K562 (cell line): ENCODE measurements at regions not wholly inside any gene's neighbourhood (a gene's known extent, or its start where the extent isn't known, plus 50 kb on each side); places are given as distances from the start of the nearest gene placed in this dataset.

Experiments used
- ATAC-seq: fragments of 200-7000 bp; cut with Tn5 transposase; 3 replicates; pipeline ENCODE4 v1.9.1; 2020; ENCODE audit warnings: moderate library complexity
- BruUV-seq: library from RNA; stranded (reverse); fragments of 400-500 nt; replicated peaks from 2 replicates; lab custom pipeline; 2021; lab: Mats Ljungman, UMichigan
- CTCF ChIA-PET: fragments of 300-600 bp; formaldehyde crosslinking; extraction: SDS; loops from one replicate; lab custom pipeline; 2021; ENCODE audit warnings: low intra/inter-chr PET ratio; lab: Yijun Ruan, JAX
- POLR2A ChIA-PET: fragments of 300-600, 350-650 bp; sonication (Branson Sonifier 250); formaldehyde crosslinking; extraction: SDS; loops from one replicate; lab custom pipeline; 2021; ENCODE audit warnings: antibody characterized with exemption, inconsistent platforms; lab: Yijun Ruan, JAX
- DNase-seq, 4 experiments: peaks; one replicate each; pipeline versions ENCODE4 v3.0.0 to v3.0.0-alpha.2; 2011 to 2018; ENCODE audit warnings: low spot score in 3 of 4, mixed read lengths in 3 of 4; ENCODE audit errors: extremely low read depth in 1 of 4
- FAIRE-seq: peaks from 2 replicates; lab custom pipeline; 2011; peaks lifted over from hg19 to GRCh38; lab: Jason Lieb, UNC
- H2AFZ ChIP-seq: 2 replicates; pipeline ENCODE4 v1.6.0; 2011; ENCODE audit warnings: low read depth, low read length, control low read depth, inconsistent platforms
- H3K27ac ChIP-seq: fragments of 200-600 bp; 3 replicates; pipeline ENCODE4 v1.8.0; 2011; ENCODE audit warnings: low read depth, mild to moderate bottlenecking, control low read depth, inconsistent platforms, low read length, moderate library complexity, mixed read lengths; ENCODE audit errors: extremely low read depth
- H3K27me3 ChIP-seq, 2 experiments: fragments of 300-600 bp in 1 of 2; 2 replicates in 1 of 2; 3 replicates in 1 of 2; pipeline versions ENCODE4 v1.6.0 to v1.8.0; 2011; ENCODE audit warnings: inconsistent platforms in 2 of 2, low read length in 2 of 2, mild to moderate bottlenecking in 1 of 2, mixed read lengths in 1 of 2, moderate library complexity in 1 of 2; ENCODE audit not compliant: control insufficient read depth in 2 of 2, insufficient read depth in 2 of 2
- H3K36me3 ChIP-seq: fragments of 300-600 bp; 3 replicates; pipeline ENCODE4 v1.8.0; 2011; ENCODE audit warnings: mild to moderate bottlenecking, low read length, inconsistent platforms; ENCODE audit not compliant: control insufficient read depth, insufficient read depth
- H3K4me1 ChIP-seq, 2 experiments: fragments of 200-600 bp in 1 of 2; replicated peaks in 1 of 2; 2 replicates in 1 of 2; 3 replicates in 1 of 2; pipeline versions ENCODE4 v1.5.1 to v1.8.0; 2011; ENCODE audit warnings: inconsistent platforms in 2 of 2, low read length in 2 of 2, mild to moderate bottlenecking in 1 of 2, mixed read lengths in 1 of 2, moderate library complexity in 1 of 2; ENCODE audit not compliant: control insufficient read depth in 2 of 2, insufficient read depth in 2 of 2
- H3K4me2 ChIP-seq: 2 replicates; pipeline ENCODE4 v1.6.1; 2011; ENCODE audit warnings: low read length, control low read depth, inconsistent platforms, mixed read lengths; ENCODE audit not compliant: insufficient read depth
- H3K4me3 ChIP-seq: fragments of 200-600 bp; sonication (generic), shearing (Covaris generic); 2 replicates; pipeline ENCODE4 v1.5.1; 2016; ENCODE audit warnings: control low read depth, inconsistent platforms
- H3K79me2 ChIP-seq: fragments of 200-600 bp; 3 replicates; pipeline ENCODE4 v1.8.0; 2011; ENCODE audit warnings: low read length, inconsistent platforms; ENCODE audit not compliant: control insufficient read depth, insufficient read depth
- H3K9ac ChIP-seq, 2 experiments: 2 replicates each; pipeline versions ENCODE4 v1.6.0 to v1.6.1; 2011; ENCODE audit warnings: low read depth in 2 of 2, low read length in 2 of 2, control low read depth in 1 of 2, inconsistent platforms in 1 of 2, mild to moderate bottlenecking in 1 of 2, mixed read lengths in 1 of 2; ENCODE audit not compliant: insufficient read depth in 1 of 2
- H3K9me1 ChIP-seq: one replicate; pipeline ENCODE4 v1.6.0; 2011; ENCODE audit warnings: inconsistent platforms, mild to moderate bottlenecking, low read length, moderate library complexity; ENCODE audit not compliant: control insufficient read depth, insufficient read depth
- H3K9me3 ChIP-seq: replicated peaks from 2 replicates; pipeline ENCODE4 v1.5.1; 2011; ENCODE audit warnings: low read depth, low read length, inconsistent platforms; ENCODE audit not compliant: control insufficient read depth, insufficient read depth
- H4K20me1 ChIP-seq: replicated peaks from 2 replicates; pipeline ENCODE4 v1.6.1; 2011; ENCODE audit warnings: low read length, inconsistent platforms, mixed read lengths; ENCODE audit not compliant: control insufficient read depth, insufficient read depth
- ARID2 ChIP-seq: fragments of 450-650 bp; IDR thresholded peaks from 2 replicates; pipeline ENCODE4 v1.6.1; 2017; ENCODE audit warnings: antibody characterized with exemption, mild to moderate bottlenecking
- ARID3A ChIP-seq: IDR thresholded peaks from 2 replicates; pipeline ENCODE4 v1.6.1; 2012; ENCODE audit warnings: low read depth, low read length, improper control_type of control experiment, borderline replicate concordance
- BCLAF1 ChIP-seq, 2 experiments: fragments of 450-650 bp in 1 of 2; IDR thresholded peaks; 2 replicates each; pipeline ENCODE4 v1.6.1; 2011 to 2017; ENCODE audit warnings: low read depth in 2 of 2, antibody characterized with exemption in 1 of 2, borderline replicate concordance in 1 of 2, low read length in 1 of 2, mild to moderate bottlenecking in 1 of 2, mixed read lengths in 1 of 2; ENCODE audit not compliant: control insufficient read depth in 1 of 2
- DMBX1 ChIP-seq: fragments of 250-450 bp; sonication (Bioruptor Pico); IDR thresholded peaks from 2 replicates; pipeline ENCODE4 v1.8.0; 2022; ENCODE audit warnings: inconsistent platforms, mild to moderate bottlenecking, moderate library complexity, borderline replicate concordance
- GMEB1 ChIP-seq: fragments of 250-450 bp; sonication (Bioruptor Pico); IDR thresholded peaks from 2 replicates; pipeline ENCODE4 v1.4.0; 2020; ENCODE audit warnings: mild to moderate bottlenecking
- MAFF ChIP-seq: IDR thresholded peaks from 2 replicates; pipeline ENCODE4 v1.6.1; 2012; ENCODE audit warnings: low read length, improper control_type of control experiment
- PHF8 ChIP-seq: fragments of 200-600 bp; sonication (generic); IDR thresholded peaks from 2 replicates; pipeline ENCODE4 v1.6.1; 2012; ENCODE audit warnings: mixed run types, mild to moderate bottlenecking, inconsistent platforms, low read length, moderate library complexity, borderline replicate concordance
- RBM39 ChIP-seq: fragments of 200-400 bp; formaldehyde crosslinking; optimal IDR thresholded peaks from 2 replicates; pipeline ENCODE3; 2018; ENCODE audit warnings: low read depth, low read length
- RFX7 ChIP-seq: fragments of 250-450 bp; sonication (Bioruptor Pico); IDR thresholded peaks from 2 replicates; pipeline ENCODE4 v1.5.1; 2021; ENCODE audit warnings: mild to moderate bottlenecking
- ZBTB26 ChIP-seq: fragments of 450-650 bp; formaldehyde crosslinking; IDR thresholded peaks from 2 replicates; pipeline ENCODE4 v1.4.0; 2022; ENCODE audit warnings: missing genetic modification characterization
- ZKSCAN8 ChIP-seq: fragments of 200-800 bp; sonication (Bioruptor generic); IDR thresholded peaks from 2 replicates; pipeline ENCODE4 v1.6.1; 2016; ENCODE audit warnings: missing genetic modification characterization, missing compliant biosample characterization
- ZNF165 ChIP-seq: fragments of 250-450 bp; sonication (Bioruptor Pico); IDR thresholded peaks from 2 replicates; pipeline ENCODE4 v1.4.0; 2020; ENCODE audit warnings: borderline replicate concordance
- ZNF354B ChIP-seq: fragments of 250-450 bp; sonication (Bioruptor Pico); IDR thresholded peaks from 2 replicates; pipeline ENCODE4 v1.4.0; 2020
- ZSCAN29 ChIP-seq: fragments of 450-650 bp; IDR thresholded peaks from 2 replicates; pipeline ENCODE4 v1.6.1; 2017
- ZSCAN32 ChIP-seq: fragments of 450-650 bp; formaldehyde crosslinking; IDR thresholded peaks from 2 replicates; pipeline ENCODE4 v1.4.0; 2020; ENCODE audit warnings: mild to moderate bottlenecking, moderate library complexity
- in situ Hi-C: fragments of 300-500 bp; cut with MboI; formaldehyde crosslinking; loops from 4 replicates; pipeline ENCODE4 v1.15.0; 2018; ENCODE audit warnings: inconsistent platforms, mixed read lengths
- intact Hi-C: fragments of 100-400 bp; cut with micrococcal nuclease; formaldehyde crosslinking; loops from 2 replicates; pipeline ENCODE4 v1.14.2; 2022

GRCh38 chr10:65751218-65751617 lies 1174.6 kb upstream of the LRRTM3 start:
- ATAC-seq (no peak), DNase-seq (no peak), FAIRE-seq (no peak)
- no peak overlapping the region for H3K27ac ChIP-seq
- H3K9me1 ChIP-seq = no peaks in the 10 kb centered on the region
- in situ Hi-C loops = no loop called here
- H3K9ac ChIP-seq = no peak overlapping the region
- H3K9me3 ChIP-seq = no peaks in the 10 kb centered on the region; the same call in 1 of the 2 replicates
- ChIA-PET POLR2A (no interaction called here), CTCF (no interaction called here)
- no peaks in the 10 kb centered on the region for H3K27me3 ChIP-seq
- BruUV-seq = no TSS peak
- H3K79me2 ChIP-seq = no peaks in the 10 kb centered on the region
- H3K4me1 ChIP-seq = no peaks in the 10 kb centered on the region
- intact Hi-C loops = no loop called here
- no peak overlapping the region for H3K4me2 ChIP-seq
- no peak overlapping the region for H3K4me3 ChIP-seq
- no peak overlapping the region for H2AFZ ChIP-seq
- H3K36me3 ChIP-seq = no peaks in the 10 kb centered on the region
- no peaks in the 10 kb centered on the region for H4K20me1 ChIP-seq
- TF ChIP-seq ZNF354B (no peak), ARID2 (no peak), BCLAF1 (IDR thresholded peaks at IDR 0.05; ENCODE audit: borderline replicate concordance in 1 of 2, control insufficient read depth in 1 of 2, low read depth in 2 of 2, low read length in 1 of 2) (no peak), PHF8 (no peak), ZSCAN29 (no peak), RFX7 (no peak), DMBX1 (CRISPR knock-in tag) (no peak), MAFF (no peak), ZNF165 (no peak), RBM39 (no peak), ZKSCAN8 (CRISPR knock-in tag) (no peak), GMEB1 (CRISPR knock-in tag) (no peak), ARID3A (no peak), ZBTB26 (CRISPR knock-in tag) (no peak), ZSCAN32 (CRISPR knock-in tag) (no peak)
